ENCODE measurements at regions not wholly inside any gene's neighbourhood (a gene's known extent, or its start where the extent isn't known, plus 50 kb on each side); places are given as distances from the start of the nearest gene placed in this dataset.

GRCh38 chr9:103839197-103839596 lies 254.9 kb upstream of the SMC2 start:
- FAIRE-seq: no peak

More at GRCh38 chr9:103839197-103839596, 254.9 kb upstream of the SMC2 start:
- H3K4me3 ChIP-seq (replicated peaks in 1 of 3; ENCODE audit: insufficient read depth in 1 of 3, low read depth in 2 of 3, low read length in 3 of 3): no peak overlapping the region
- no peaks in the 10 kb centered on the region for H3K4me1 ChIP-seq (ENCODE audit: insufficient read depth, low read length)
- no peaks in the 10 kb centered on the region for H3K79me2 ChIP-seq (ENCODE audit: insufficient read depth, low read length)
- no peak overlapping the region for H3K27ac ChIP-seq (ENCODE audit: extremely low read length, insufficient read depth, low read length)
- no peak for TF ChIP-seq ZFP36L2 (CRISPR knock-in tag; IDR thresholded peaks at IDR 0.05)
- TF ChIP-seq ZNF644 (CRISPR knock-in tag; IDR thresholded peaks at IDR 0.05; ENCODE audit: low read depth): no peak
- TF ChIP-seq ZBTB40 (IDR thresholded peaks at IDR 0.05): no peak
- TF ChIP-seq ZBTB40 (CRISPR knock-in tag; IDR thresholded peaks at IDR 0.05): no peak
- no peak for TF ChIP-seq ESRRA (CRISPR knock-in tag; IDR thresholded peaks at IDR 0.05; ENCODE audit: low read depth)
- TF ChIP-seq PATZ1 (CRISPR knock-in tag; IDR thresholded peaks at IDR 0.05): no peak
- H3K27me3 ChIP-seq (ENCODE audit: control insufficient read depth in 1 of 2, insufficient read depth in 2 of 2, low read length in 2 of 2): no peaks in the 10 kb centered on the region
- ATAC-seq (no peak), DNase-seq (ENCODE audit: low spot score) (no peak)
- no peak overlapping the region for H3K9ac ChIP-seq (ENCODE audit: insufficient read depth, low read depth, low read length)
- WGBS (ENCODE audit: low lambda C conversion rate): 9% methylated on average over 1 of the region's 1 CpG
- H4K20me1 ChIP-seq (ENCODE audit: insufficient read depth, low read length): no peaks in the 10 kb centered on the region
- no peak overlapping the region for H2AFZ ChIP-seq (ENCODE audit: low read length)
- CTCF ChIA-PET (ENCODE audit: low intra/inter-chr PET ratio, low total read pairs): no interaction called here
- H3K4me2 ChIP-seq (ENCODE audit: low read depth, low read length): no peak overlapping the region
- H3K9me3 ChIP-seq (ENCODE audit: low read length): no peaks in the 10 kb centered on the region
- in situ Hi-C loops (cut with HindIII; ENCODE audit: extremely low pct_ligation_motif_present, low pct_unique_long_range_greater_than_20kb) (no loop called here), intact Hi-C loops (cut with micrococcal nuclease; ENCODE audit: unreplicated experiment) (no loop called here)
- POLR2A ChIA-PET: no interaction called here
- BruUV-seq (replicated peaks): no TSS peak
- H3K36me3 ChIP-seq (replicated peaks in 1 of 2; ENCODE audit: control insufficient read depth in 1 of 2, insufficient read depth in 2 of 2, low read length in 2 of 2): no peaks in the 10 kb centered on the region
